HG03565 (cell line): ENCODE measurements at regions not wholly inside any gene's neighbourhood (a gene's known extent, or its start where the extent isn't known, plus 50 kb on each side); places are given as distances from the start of the nearest gene placed in this dataset.
"Not testable (repeated sequence)": the region's sequence is repeated elsewhere in the genome, so short reads cannot be mapped to it uniquely, and the experiment has no call there.

ENCODE experiments used
- ATAC-seq: cut with Tn5 transposase; IDR thresholded peaks from one replicate; pipeline ENCODE4 v1.9.1; 2021; ENCODE audit warnings: mild to moderate bottlenecking, moderate library complexity; ENCODE audit not compliant: unreplicated experiment

- ATAC-seq, result no peak
These were observed 343.0 kb downstream of the TCERG1L start for GRCh38 chr10:130968511-130968910.

- no peak for ATAC-seq
These were observed 342.6 kb downstream of the TCERG1L start for GRCh38 chr10:130968964-130969363.

- no peak for ATAC-seq
These were observed 341.8 kb downstream of the TCERG1L start for GRCh38 chr10:130969700-130970099.

GRCh38 chr10:130970341-130971122, 341.0 kb downstream of the TCERG1L start:
- ATAC-seq, result no peak

- ATAC-seq, result no peak
These were observed 340.4 kb downstream of the TCERG1L start for GRCh38 chr10:130971123-130971435.

- ATAC-seq, result no peak
These were observed 338.2 kb downstream of the TCERG1L start for GRCh38 chr10:130973127-130973839.

GRCh38 chr10:130974166-130974565, 337.4 kb downstream of the TCERG1L start:
- no peak for ATAC-seq

- ATAC-seq, result not testable (repeated sequence)
These were observed 336.2 kb downstream of the TCERG1L start for GRCh38 chr10:130975351-130975750.

GRCh38 chr10:130982802-130983201, 328.7 kb downstream of the TCERG1L start:
- ATAC-seq, result no peak

GRCh38 chr10:130983749-130984148, 327.8 kb downstream of the TCERG1L start:
- no peak for ATAC-seq

GRCh38 chr10:130984686-130985085, 326.8 kb downstream of the TCERG1L start:
- no peak for ATAC-seq

GRCh38 chr10:130985158-130985753, 326.3 kb downstream of the TCERG1L start:
- ATAC-seq, result no peak

- ATAC-seq, result no peak
These were observed 324.7 kb downstream of the TCERG1L start for GRCh38 chr10:130986846-130987245.

- ATAC-seq, result no peak
These were observed 324.1 kb downstream of the TCERG1L start for GRCh38 chr10:130987401-130987800.

- ATAC-seq, result no peak
These were observed 321.8 kb downstream of the TCERG1L start for GRCh38 chr10:130989670-130990232.

- no peak for ATAC-seq
These were observed 321.0 kb downstream of the TCERG1L start for GRCh38 chr10:130990486-130990885.

- ATAC-seq, result no peak
These were observed 318.6 kb downstream of the TCERG1L start for GRCh38 chr10:130992802-130993523.

- no peak for ATAC-seq
These were observed 317.9 kb downstream of the TCERG1L start for GRCh38 chr10:130993612-130994011.

- no peak for ATAC-seq
These were observed 317.3 kb downstream of the TCERG1L start for GRCh38 chr10:130994191-130994590.

GRCh38 chr10:130994845-130995244, 316.7 kb downstream of the TCERG1L start:
- no peak for ATAC-seq
